Skeletal muscle tissue (tissue), 3 donors: ENCODE measurements at regions not wholly inside any gene's neighbourhood (a gene's known extent, or its start where the extent isn't known, plus 50 kb on each side); places are given as distances from the start of the nearest gene placed in this dataset.
"Not testable (repeated sequence)": the region's sequence is repeated elsewhere in the genome, so short reads cannot be mapped to it uniquely, and the experiment has no call there.

Experiments used
- H3K27ac ChIP-seq: one replicate; pipeline ENCODE4 v1.7.0; 2013; ENCODE audit warnings: mild to moderate bottlenecking, low read depth, low read length, inconsistent platforms
- H3K27me3 ChIP-seq, 3 donors: one replicate each; pipeline ENCODE4 v1.7.0; 2013; ENCODE audit warnings: low read length in 3 of 3; ENCODE audit not compliant: control insufficient read depth in 3 of 3, insufficient read depth in 3 of 3
- H3K36me3 ChIP-seq, 3 donors: one replicate each; pipeline ENCODE4 v1.7.0; 2013; ENCODE audit warnings: low read length in 3 of 3; ENCODE audit not compliant: control insufficient read depth in 3 of 3, insufficient read depth in 3 of 3
- H3K4me1 ChIP-seq, 3 donors: one replicate each; pipeline ENCODE4 v1.7.0; 2013; ENCODE audit warnings: low read length in 3 of 3, mild to moderate bottlenecking in 3 of 3; ENCODE audit not compliant: control insufficient read depth in 3 of 3, insufficient read depth in 3 of 3
- H3K4me3 ChIP-seq, 3 donors: one replicate each; pipeline ENCODE4 v1.7.0; 2013; ENCODE audit warnings: low read length in 3 of 3
- H3K9ac ChIP-seq, 3 donors: one replicate each; pipeline ENCODE4 v1.7.0; 2013; ENCODE audit warnings: low read length in 3 of 3, mild to moderate bottlenecking in 3 of 3, moderate library complexity in 2 of 3, low read depth in 1 of 3
- H3K9me3 ChIP-seq, 3 donors: one replicate each; pipeline ENCODE4 v1.7.0; 2013; ENCODE audit warnings: low read length in 3 of 3; ENCODE audit not compliant: control insufficient read depth in 3 of 3
- donor health status: Osteomylitis.

GRCh38 chr21:7916329-7917303 lies 2604.8 kb upstream of the TPTE start:
- Histone ChIP-seq H3K9ac (no peak overlapping the region), H3K27me3 (no peaks in the 10 kb centered on the region), H3K4me3 (no peak overlapping the region), H3K36me3 (no peaks in the 10 kb centered on the region), H3K27ac (no peak overlapping the region), H3K9me3 (peaks cover 0 to 25% (median 14%) of the 10 kb centered on the region in 3 donors), H3K4me1 (no peaks in the 10 kb centered on the region)

- Histone ChIP-seq H3K9me3 (peaks cover 0 to 35% (median 24%) of the 10 kb centered on the region in 3 donors), H3K9ac (no peak overlapping the region), H3K27me3 (no peaks in the 10 kb centered on the region), H3K4me1 (no peaks in the 10 kb centered on the region), H3K4me3 (peak overlapping the region in 1 of 3 donors; percentile 0), H3K36me3 (no peaks in the 10 kb centered on the region), H3K27ac (no peak overlapping the region)
These were observed 2603.7 kb upstream of the TPTE start for GRCh38 chr21:7917729-7918128.

GRCh38 chr21:7925918-7926582 lies 2595.3 kb upstream of the TPTE start:
- Histone ChIP-seq H3K4me3 (peak overlapping the region in 1 of 3 donors; percentile 1), H3K9me3 (peaks cover 0 to 79% (median 53%) of the 10 kb centered on the region in 3 donors)
- H3K27ac ChIP-seq, H3K27me3 ChIP-seq, H3K9ac ChIP-seq, H3K36me3 ChIP-seq, H3K4me1 ChIP-seq: not testable (repeated sequence)

DNA sequence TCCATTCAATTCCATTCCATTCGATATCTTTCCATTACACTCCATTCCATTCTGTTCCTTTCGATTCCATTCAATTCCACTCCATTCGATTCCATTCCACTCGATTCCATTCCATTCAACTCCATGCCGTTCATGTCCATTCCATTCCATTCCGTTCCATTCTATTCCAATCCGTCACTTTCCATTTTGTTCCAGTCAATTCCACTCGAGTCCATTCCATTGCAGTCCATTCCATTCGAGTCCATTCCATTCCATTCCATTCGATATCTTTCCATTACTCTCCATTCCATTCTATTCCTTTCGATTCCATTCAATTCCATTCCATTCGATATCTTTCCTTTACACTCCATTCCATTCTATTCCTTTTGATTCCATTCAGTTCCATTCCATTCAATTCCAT lies 2592.9 kb upstream of the TPTE start:
- Histone ChIP-seq H3K9me3 (peaks cover 0 to 85% (median 43%) of the 10 kb centered on the region in 3 donors), H3K4me3 (peak overlapping the region in 1 of 3 donors; percentile 3)
- H3K9ac ChIP-seq, H3K27ac ChIP-seq, H3K36me3 ChIP-seq, H3K27me3 ChIP-seq, H3K4me1 ChIP-seq: not testable (repeated sequence)

DNA sequence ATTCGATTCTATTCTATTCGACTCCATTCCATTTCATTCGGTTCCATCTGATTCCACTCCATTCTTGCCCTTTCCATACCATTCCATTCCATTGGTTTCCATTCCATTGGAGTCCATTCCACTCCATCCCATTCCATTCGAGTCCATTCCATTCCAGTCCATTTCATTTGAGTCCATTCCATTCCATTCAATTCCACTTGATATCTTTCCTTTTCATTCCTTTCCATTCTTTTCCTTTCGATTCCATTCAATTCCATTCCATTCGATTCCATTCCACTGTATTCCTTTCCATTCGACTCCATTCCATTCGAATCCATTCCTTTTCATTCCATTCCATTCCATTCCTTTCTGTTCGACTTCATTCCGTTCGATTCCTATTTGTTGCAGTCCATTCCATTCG lies 2591.8 kb upstream of the TPTE start:
- H3K4me3 ChIP-seq, H3K27me3 ChIP-seq, H3K4me1 ChIP-seq, H3K27ac ChIP-seq, H3K9ac ChIP-seq, H3K36me3 ChIP-seq: not testable (repeated sequence)
- H3K9me3 ChIP-seq: peaks cover 0 to 83% (median 46%) of the 10 kb centered on the region in 3 donors

DNA sequence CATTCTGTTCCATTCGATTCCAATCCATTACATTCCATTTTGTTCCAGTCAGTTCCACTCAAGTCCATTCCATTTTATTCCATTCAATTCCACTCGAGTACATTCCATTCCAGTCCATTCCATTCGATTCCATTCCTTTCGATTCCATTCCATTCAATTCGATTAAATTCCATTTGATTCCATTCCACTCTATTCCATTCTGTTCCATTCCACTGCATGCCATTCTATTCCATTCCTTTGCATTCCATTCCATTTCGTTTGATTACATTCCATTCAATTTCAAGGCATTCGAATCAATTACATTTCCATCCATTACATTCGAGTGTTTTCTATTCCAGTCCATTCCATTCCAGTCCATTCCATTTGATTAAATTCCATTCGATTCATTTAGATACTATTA lies 2590.9 kb upstream of the TPTE start:
- not testable (repeated sequence) for H3K4me3 ChIP-seq, H3K4me1 ChIP-seq, H3K27me3 ChIP-seq, H3K36me3 ChIP-seq, H3K27ac ChIP-seq, H3K9ac ChIP-seq
- H3K9me3 ChIP-seq: peaks cover 0 to 83% (median 46%) of the 10 kb centered on the region in 3 donors

DNA sequence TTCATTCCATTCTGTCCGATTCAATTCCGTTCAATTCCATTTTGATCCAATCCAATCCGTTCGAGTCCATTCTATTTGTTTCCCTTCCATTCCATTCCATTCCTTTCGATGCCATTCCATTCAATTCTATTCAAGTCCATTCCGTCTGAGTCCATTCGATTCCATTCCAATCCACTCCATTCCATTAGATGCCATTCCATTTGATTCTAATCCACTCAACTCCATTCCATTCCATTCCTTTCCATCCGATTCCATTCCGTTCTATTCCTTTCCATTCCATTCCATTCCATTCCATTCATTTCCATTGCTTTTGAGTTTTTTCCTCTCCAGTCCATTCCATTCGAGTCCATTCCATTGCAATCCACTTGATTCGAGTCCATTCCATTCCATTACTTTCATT lies 2589.3 kb upstream of the TPTE start:
- Histone ChIP-seq H3K4me3 (peak overlapping the region in 1 of 3 donors; percentile 1), H3K9me3 (peaks cover 0 to 84% (median 41%) of the 10 kb centered on the region in 3 donors)
- H3K9ac ChIP-seq, H3K36me3 ChIP-seq, H3K27me3 ChIP-seq, H3K4me1 ChIP-seq, H3K27ac ChIP-seq: not testable (repeated sequence)

DNA sequence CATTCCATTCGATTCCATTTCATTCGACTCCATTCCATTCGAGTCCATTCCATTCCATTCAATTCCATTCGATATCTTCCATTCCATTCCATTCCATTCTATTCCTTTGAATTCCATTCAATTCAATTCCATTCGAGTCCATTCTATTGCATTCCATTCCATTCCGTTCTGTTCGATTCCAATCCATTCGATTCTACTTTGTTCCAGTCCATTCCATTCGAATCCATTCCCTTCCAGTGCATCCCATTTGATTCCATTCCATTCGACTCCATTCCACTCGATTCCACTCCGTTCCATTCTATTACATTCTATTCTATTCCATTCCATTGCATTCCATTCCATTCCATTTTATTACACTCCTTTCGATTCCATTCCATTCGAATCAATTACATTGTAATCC lies 2588.5 kb upstream of the TPTE start:
- not testable (repeated sequence) for H3K4me3 ChIP-seq, H3K27me3 ChIP-seq, H3K4me1 ChIP-seq, H3K9ac ChIP-seq, H3K27ac ChIP-seq, H3K36me3 ChIP-seq
- H3K9me3 ChIP-seq: peaks cover 0 to 83% (median 43%) of the 10 kb centered on the region in 3 donors

GRCh38 chr21:7933923-7934322 lies 2587.5 kb upstream of the TPTE start:
- Histone ChIP-seq H3K4me3 (peak overlapping the region in 1 of 3 donors; percentile 4), H3K9me3 (peaks cover 6 to 79% (median 34%) of the 10 kb centered on the region in 3 donors), H3K4me1 (no peaks in the 10 kb centered on the region), H3K9ac (no peak overlapping the region), H3K36me3 (no peaks in the 10 kb centered on the region), H3K27me3 (no peaks in the 10 kb centered on the region), H3K27ac (no peak overlapping the region)

DNA sequence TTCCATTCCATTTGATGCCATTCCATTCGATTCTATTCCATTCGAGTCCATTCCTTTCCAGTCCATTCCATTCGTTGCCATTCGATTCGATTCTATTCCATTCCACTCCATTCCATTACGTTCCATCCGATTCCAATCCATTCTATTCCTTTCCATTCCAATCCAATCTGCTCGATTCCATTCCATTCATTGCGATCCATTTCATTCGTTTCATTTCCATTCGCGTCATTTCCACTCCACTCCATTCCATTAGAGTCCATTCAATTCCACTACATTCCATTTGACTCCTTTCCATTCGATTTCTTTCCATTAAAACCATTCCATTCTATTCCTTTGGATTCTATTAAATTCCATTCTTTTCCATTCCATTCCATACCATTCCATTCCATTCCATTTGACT lies 2584.1 kb upstream of the TPTE start:
- not testable (repeated sequence) for H3K36me3 ChIP-seq, H3K4me3 ChIP-seq, H3K27me3 ChIP-seq, H3K4me1 ChIP-seq, H3K9ac ChIP-seq, H3K27ac ChIP-seq
- H3K9me3 ChIP-seq: peaks cover 6 to 83% (median 39%) of the 10 kb centered on the region in 3 donors
